Liver (tissue), 8 donors: ENCODE measurements at regions not wholly inside any gene's neighbourhood (a gene's known extent, or its start where the extent isn't known, plus 50 kb on each side); places are given as distances from the start of the nearest gene placed in this dataset.
"Not testable (repeated sequence)": the region's sequence is repeated elsewhere in the genome, so short reads cannot be mapped to it uniquely, and the experiment has no call there.

Source experiments
- DNase-seq: peaks from one replicate; pipeline ENCODE4 v3.0.0-alpha.2; 2017; ENCODE audit warnings: low spot score
- H3K27ac ChIP-seq, 2 donors: one replicate each; pipeline ENCODE4 v1.7.0; 2013; ENCODE audit warnings: inconsistent platforms in 2 of 2, low read length in 2 of 2, control low read depth in 1 of 2, low read depth in 1 of 2, mild to moderate bottlenecking in 1 of 2
- H3K27me3 ChIP-seq, 4 donors: one replicate each; pipeline versions ENCODE4 v1.6.1 to v1.7.0; 2013; ENCODE audit warnings: low read length in 3 of 4, inconsistent platforms in 1 of 4, mild to moderate bottlenecking in 1 of 4, moderate library complexity in 1 of 4; ENCODE audit not compliant: control insufficient read depth in 4 of 4, insufficient read depth in 4 of 4
- H3K36me3 ChIP-seq, 4 donors: one replicate each; pipeline versions ENCODE4 v1.6.1 to v1.7.0; 2013; ENCODE audit warnings: low read length in 3 of 4, mild to moderate bottlenecking in 3 of 4, low read depth in 1 of 4, moderate library complexity in 1 of 4; ENCODE audit not compliant: control insufficient read depth in 4 of 4, insufficient read depth in 3 of 4
- H3K4me1 ChIP-seq, 4 donors: one replicate each; pipeline versions ENCODE4 v1.6.1 to v1.7.0; 2013; ENCODE audit warnings: low read length in 3 of 4, mild to moderate bottlenecking in 3 of 4, moderate library complexity in 1 of 4; ENCODE audit not compliant: control insufficient read depth in 4 of 4, insufficient read depth in 4 of 4
- H3K4me3 ChIP-seq, 3 donors: one replicate each; pipeline versions ENCODE4 v1.6.1 to v1.7.0; 2013; ENCODE audit warnings: low read length in 3 of 3, control low read depth in 1 of 3, low read depth in 1 of 3, mild to moderate bottlenecking in 1 of 3
- H3K9ac ChIP-seq, 2 donors: one replicate each; pipeline ENCODE4 v1.7.0; 2013; ENCODE audit warnings: low read length in 2 of 2, mild to moderate bottlenecking in 2 of 2, moderate library complexity in 2 of 2, control low read depth in 1 of 2, low read depth in 1 of 2
- H3K9me3 ChIP-seq, 4 donors: one replicate each; pipeline versions ENCODE4 v1.6.1 to v1.7.0; 2013; ENCODE audit warnings: low read length in 3 of 4; ENCODE audit not compliant: control insufficient read depth in 4 of 4
- EGR1 ChIP-seq, 2 donors: IDR thresholded peaks; 2 replicates each; pipeline ENCODE4 v1.6.1; 2016 to 2018; ENCODE audit warnings: antibody characterized with exemption in 2 of 2, low read depth in 2 of 2
- FOXA1 ChIP-seq: IDR thresholded peaks from 2 replicates; pipeline ENCODE4 v1.6.1; 2016; ENCODE audit warnings: antibody characterized with exemption
- FOXA2 ChIP-seq: IDR thresholded peaks from 2 replicates; pipeline ENCODE4 v1.6.1; 2016; ENCODE audit warnings: antibody characterized with exemption
- GABPA ChIP-seq, 2 donors: IDR thresholded peaks in 1 of 2; conservative IDR thresholded peaks in 1 of 2; 2 replicates each; pipeline ENCODE4 v1.6.1; 2016; ENCODE audit warnings: antibody characterized with exemption in 2 of 2, mild to moderate bottlenecking in 1 of 2, moderate library complexity in 1 of 2
- HNF4A ChIP-seq, 2 donors: conservative IDR thresholded peaks; 2 replicates each; pipeline ENCODE4 v1.6.1; 2016; ENCODE audit warnings: antibody characterized with exemption in 2 of 2, mild to moderate bottlenecking in 2 of 2
- HNF4G ChIP-seq: IDR thresholded peaks from 2 replicates; pipeline ENCODE4 v1.6.1; 2016; ENCODE audit warnings: antibody characterized with exemption
- NR2F2 ChIP-seq: IDR thresholded peaks from 2 replicates; pipeline ENCODE4 v1.6.1; 2016; ENCODE audit warnings: antibody characterized with exemption
- RAD21 ChIP-seq, 2 donors: IDR thresholded peaks; 2 replicates each; pipeline ENCODE4 v1.6.1; 2016; ENCODE audit warnings: antibody characterized with exemption in 2 of 2, mild to moderate bottlenecking in 2 of 2
- REST ChIP-seq: IDR thresholded peaks from 2 replicates; pipeline ENCODE4 v1.6.1; 2016; ENCODE audit warnings: antibody characterized with exemption, mild to moderate bottlenecking
- RXRA ChIP-seq, 2 donors: IDR thresholded peaks; 2 replicates each; pipeline ENCODE4 v1.6.1; 2017 to 2018; ENCODE audit warnings: antibody characterized with exemption in 2 of 2, mild to moderate bottlenecking in 1 of 2
- SP1 ChIP-seq: IDR thresholded peaks from 2 replicates; pipeline ENCODE4 v1.6.1; 2018; ENCODE audit warnings: antibody characterized with exemption, mild to moderate bottlenecking
- YY1 ChIP-seq: IDR thresholded peaks from 2 replicates; pipeline ENCODE4 v1.6.1; 2016; ENCODE audit warnings: antibody characterized with exemption, mild to moderate bottlenecking
- ZBTB33 ChIP-seq: IDR thresholded peaks from 2 replicates; pipeline ENCODE4 v1.6.1; 2016; ENCODE audit warnings: antibody characterized with exemption
- WGBS: extraction: QIAGEN DNeasy Blood & Tissue Kit; methylation state at CpG from one replicate; pipeline ENCODE4 v1.1.7; 2013; 5-methylcytosine and 5-hydroxymethylcytosine counted together
- TF ChIP-seq, protein P1 (sequence below): fragments of 150-350 bp; IDR thresholded peaks from 2 replicates; pipeline ENCODE4 v1.5.1; 2017; ENCODE audit warnings: improper control_type of control experiment, low read depth, low read length; ENCODE audit not compliant: missing input control
- TF ChIP-seq, protein P2 (sequence below): IDR thresholded peaks from 2 replicates; pipeline ENCODE4 v1.6.1; 2016; ENCODE audit warnings: antibody characterized with exemption
- donor health status: healthy.
- donor health status: healthy.
- donor health status: healthy.
- donor health status: healthy.
- donor health status: healthy.

- Histone ChIP-seq H3K36me3 (no peaks in the 10 kb centered on the region), H3K4me3 (no peak overlapping the region), H3K9me3 (no peaks in the 10 kb centered on the region), H3K27ac (no peak overlapping the region), H3K4me1 (no peaks in the 10 kb centered on the region), H3K27me3 (no peaks in the 10 kb centered on the region), H3K9ac (no peak overlapping the region)
- WGBS: 81% methylated on average over 3 of the region's 3 CpGs
- TF ChIP-seq NR2F2: no peak
- no peak for TF ChIP-seq FOXA2
- no peak for TF ChIP-seq FOXA1
- no peak for TF ChIP-seq HNF4A (conservative IDR thresholded peaks at IDR 0.05)
- TF ChIP-seq EGR1 (IDR thresholded peaks at IDR 0.05; ENCODE audit: low read depth in 2 of 2): no peak
- no peak for TF ChIP-seq HNF4G
- no peak for TF ChIP-seq YY1
- TF ChIP-seq RAD21 (IDR thresholded peaks at IDR 0.05): no peak
- no peak for TF ChIP-seq RXRA (IDR thresholded peaks at IDR 0.05)
- no peak for TF ChIP-seq GABPA (IDR thresholded peaks at IDR 0.05 in 1 of 2, conservative IDR thresholded peaks at IDR 0.05 in 1 of 2)
- TF ChIP-seq ZBTB33: no peak
- TF ChIP-seq REST: no peak
- TF ChIP-seq, protein P1, sequence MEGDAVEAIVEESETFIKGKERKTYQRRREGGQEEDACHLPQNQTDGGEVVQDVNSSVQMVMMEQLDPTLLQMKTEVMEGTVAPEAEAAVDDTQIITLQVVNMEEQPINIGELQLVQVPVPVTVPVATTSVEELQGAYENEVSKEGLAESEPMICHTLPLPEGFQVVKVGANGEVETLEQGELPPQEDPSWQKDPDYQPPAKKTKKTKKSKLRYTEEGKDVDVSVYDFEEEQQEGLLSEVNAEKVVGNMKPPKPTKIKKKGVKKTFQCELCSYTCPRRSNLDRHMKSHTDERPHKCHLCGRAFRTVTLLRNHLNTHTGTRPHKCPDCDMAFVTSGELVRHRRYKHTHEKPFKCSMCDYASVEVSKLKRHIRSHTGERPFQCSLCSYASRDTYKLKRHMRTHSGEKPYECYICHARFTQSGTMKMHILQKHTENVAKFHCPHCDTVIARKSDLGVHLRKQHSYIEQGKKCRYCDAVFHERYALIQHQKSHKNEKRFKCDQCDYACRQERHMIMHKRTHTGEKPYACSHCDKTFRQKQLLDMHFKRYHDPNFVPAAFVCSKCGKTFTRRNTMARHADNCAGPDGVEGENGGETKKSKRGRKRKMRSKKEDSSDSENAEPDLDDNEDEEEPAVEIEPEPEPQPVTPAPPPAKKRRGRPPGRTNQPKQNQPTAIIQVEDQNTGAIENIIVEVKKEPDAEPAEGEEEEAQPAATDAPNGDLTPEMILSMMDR: no peak
- TF ChIP-seq, protein P2, sequence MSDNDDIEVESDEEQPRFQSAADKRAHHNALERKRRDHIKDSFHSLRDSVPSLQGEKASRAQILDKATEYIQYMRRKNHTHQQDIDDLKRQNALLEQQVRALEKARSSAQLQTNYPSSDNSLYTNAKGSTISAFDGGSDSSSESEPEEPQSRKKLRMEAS: no peak
- DNase-seq: no peak
Observed at GRCh38 chr10:46197050-46197449, 89.7 kb upstream of the ANTXRL start.

DNA sequence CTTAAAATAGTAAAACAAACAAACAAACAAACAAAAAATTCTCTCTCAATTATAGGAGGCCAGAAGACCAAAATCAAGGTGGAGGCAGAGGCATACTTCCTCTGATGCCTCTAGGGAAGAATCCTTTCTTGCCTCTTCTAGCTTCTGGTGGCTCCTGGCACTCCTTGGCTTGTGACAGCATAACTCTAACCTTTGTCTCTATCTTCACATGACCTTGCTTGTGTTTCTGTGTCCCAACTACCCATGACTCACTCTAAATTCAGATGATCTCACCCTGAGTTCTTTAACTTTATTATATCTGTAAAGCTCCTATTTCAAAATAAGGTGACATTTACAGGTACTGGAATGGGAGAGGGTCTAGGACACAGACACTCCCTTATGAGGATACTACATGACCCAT lies 88.3 kb upstream of the ANTXRL start:
- no peak overlapping the region for H3K9ac ChIP-seq
- DNase-seq: no peak
- TF ChIP-seq SP1: no peak
- no peak for TF ChIP-seq GABPA (IDR thresholded peaks at IDR 0.05 in 1 of 2, conservative IDR thresholded peaks at IDR 0.05 in 1 of 2)
- no peaks in the 10 kb centered on the region for H3K9me3 ChIP-seq
- no peaks in the 10 kb centered on the region for H3K27me3 ChIP-seq
- no peak overlapping the region for H3K4me3 ChIP-seq
- H3K36me3 ChIP-seq: no peaks in the 10 kb centered on the region
- no peak overlapping the region for H3K27ac ChIP-seq
- H3K4me1 ChIP-seq: no peaks in the 10 kb centered on the region

GRCh38 chr10:46202405-46202804 lies 84.4 kb upstream of the ANTXRL start:
- H3K27ac ChIP-seq, H3K27me3 ChIP-seq, H3K4me3 ChIP-seq, H3K9ac ChIP-seq, H3K36me3 ChIP-seq, H3K4me1 ChIP-seq, H3K9me3 ChIP-seq, DNase-seq: not testable (repeated sequence)
- 79% methylated on average over 1 of the region's 1 CpG for WGBS

- WGBS: 94% methylated on average over 20 of the region's 20 CpGs
- not testable (repeated sequence) for H3K36me3 ChIP-seq, H3K4me3 ChIP-seq, H3K4me1 ChIP-seq, DNase-seq, H3K9ac ChIP-seq, H3K27me3 ChIP-seq, H3K9me3 ChIP-seq, H3K27ac ChIP-seq
Observed at GRCh38 chr10:46204482-46205102, 82.2 kb upstream of the ANTXRL start.
